ENCODE measurements at regions not wholly inside any gene's neighbourhood (a gene's known extent, or its start where the extent isn't known, plus 50 kb on each side); places are given as distances from the start of the nearest gene placed in this dataset.

DNA sequence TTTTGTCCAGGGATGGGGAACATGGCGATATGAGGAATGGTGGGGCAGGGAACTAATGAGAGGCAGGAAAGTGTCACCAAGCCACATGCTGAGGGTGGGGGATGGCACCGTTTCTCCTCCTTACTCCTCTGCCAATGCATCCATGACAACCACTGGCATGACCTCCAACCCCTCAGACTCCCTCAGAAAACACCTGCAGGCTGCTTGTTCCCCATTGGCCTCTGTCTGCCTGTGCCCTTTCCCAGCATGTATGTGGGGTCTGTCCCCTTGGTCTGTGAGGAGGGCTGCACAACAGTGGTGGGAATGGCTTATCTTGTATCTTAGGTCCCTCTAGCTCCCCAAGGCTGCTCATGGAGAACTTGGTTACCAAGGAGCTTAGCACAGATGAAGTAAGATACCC, 137.2 kb upstream of the NGF start:
- no peak for TF ChIP-seq ZNF398 (tag by site-specific recombination; IDR thresholded peaks at IDR 0.05)
- no peak for TF ChIP-seq ZNF416 (tag by site-specific recombination; IDR thresholded peaks at IDR 0.05)
- no peak for TF ChIP-seq KLF7 (tag by site-specific recombination; IDR thresholded peaks at IDR 0.05; ENCODE audit: borderline replicate concordance)
- TF ChIP-seq, protein P1, sequence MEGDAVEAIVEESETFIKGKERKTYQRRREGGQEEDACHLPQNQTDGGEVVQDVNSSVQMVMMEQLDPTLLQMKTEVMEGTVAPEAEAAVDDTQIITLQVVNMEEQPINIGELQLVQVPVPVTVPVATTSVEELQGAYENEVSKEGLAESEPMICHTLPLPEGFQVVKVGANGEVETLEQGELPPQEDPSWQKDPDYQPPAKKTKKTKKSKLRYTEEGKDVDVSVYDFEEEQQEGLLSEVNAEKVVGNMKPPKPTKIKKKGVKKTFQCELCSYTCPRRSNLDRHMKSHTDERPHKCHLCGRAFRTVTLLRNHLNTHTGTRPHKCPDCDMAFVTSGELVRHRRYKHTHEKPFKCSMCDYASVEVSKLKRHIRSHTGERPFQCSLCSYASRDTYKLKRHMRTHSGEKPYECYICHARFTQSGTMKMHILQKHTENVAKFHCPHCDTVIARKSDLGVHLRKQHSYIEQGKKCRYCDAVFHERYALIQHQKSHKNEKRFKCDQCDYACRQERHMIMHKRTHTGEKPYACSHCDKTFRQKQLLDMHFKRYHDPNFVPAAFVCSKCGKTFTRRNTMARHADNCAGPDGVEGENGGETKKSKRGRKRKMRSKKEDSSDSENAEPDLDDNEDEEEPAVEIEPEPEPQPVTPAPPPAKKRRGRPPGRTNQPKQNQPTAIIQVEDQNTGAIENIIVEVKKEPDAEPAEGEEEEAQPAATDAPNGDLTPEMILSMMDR (tag by site-specific recombination; IDR thresholded peaks at IDR 0.05): no peak
- TF ChIP-seq GLIS1 (tag by site-specific recombination; IDR thresholded peaks at IDR 0.05): no peak
